GM18873 (cell line): ENCODE measurements at regions not wholly inside any gene's neighbourhood (a gene's known extent, or its start where the extent isn't known, plus 50 kb on each side); places are given as distances from the start of the nearest gene placed in this dataset.
"Not testable (repeated sequence)": the region's sequence is repeated elsewhere in the genome, so short reads cannot be mapped to it uniquely, and the experiment has no call there.

Source experiments
- ATAC-seq: cut with Tn5 transposase; IDR thresholded peaks from one replicate; pipeline ENCODE4 v1.9.1; 2021; ENCODE audit warnings: mild to moderate bottlenecking, moderate library complexity, moderate number of reproducible peaks; ENCODE audit not compliant: unreplicated experiment, low FRiP score

DNA sequence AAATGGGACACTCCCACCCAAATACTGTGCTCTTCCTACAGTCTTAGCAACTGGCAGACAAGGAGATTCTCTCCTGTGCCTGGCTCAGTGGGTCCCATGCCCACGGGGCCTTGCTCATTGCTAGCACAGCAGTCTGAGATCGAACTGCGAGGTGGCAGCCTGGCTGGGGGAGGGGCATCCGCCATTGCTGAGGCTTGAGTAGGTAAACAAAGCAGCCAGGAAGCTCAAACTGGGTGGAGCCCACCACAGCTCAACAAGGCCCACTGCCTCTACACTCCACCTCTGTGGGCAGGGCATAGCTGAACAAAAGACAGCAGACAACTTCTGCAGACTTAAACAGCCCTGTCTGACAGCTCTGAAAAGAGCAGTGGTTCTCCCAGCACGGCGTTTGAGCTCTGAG is 174.8 kb downstream of the COL12A1 start:
- ATAC-seq: not testable (repeated sequence)

DNA sequence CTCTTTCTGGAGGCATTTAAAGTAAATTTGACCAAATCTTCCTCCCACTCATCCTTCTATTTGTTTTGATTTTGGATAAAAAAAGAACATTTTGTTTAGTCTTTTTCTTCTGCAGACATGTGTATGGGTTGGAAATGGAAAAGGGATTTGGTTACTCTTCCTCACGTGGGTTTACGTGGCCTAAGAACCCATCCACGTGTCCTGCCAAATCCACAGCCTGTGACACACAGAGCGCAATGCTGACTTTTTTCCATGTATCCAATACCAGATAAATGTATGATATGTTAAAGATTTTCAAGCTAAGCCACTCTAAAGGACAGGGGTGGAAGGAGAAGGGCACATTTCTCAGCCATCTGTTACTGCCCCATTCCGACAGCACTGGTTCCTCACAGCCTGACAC is 176.5 kb downstream of the COL12A1 start:
- no peak for ATAC-seq

DNA sequence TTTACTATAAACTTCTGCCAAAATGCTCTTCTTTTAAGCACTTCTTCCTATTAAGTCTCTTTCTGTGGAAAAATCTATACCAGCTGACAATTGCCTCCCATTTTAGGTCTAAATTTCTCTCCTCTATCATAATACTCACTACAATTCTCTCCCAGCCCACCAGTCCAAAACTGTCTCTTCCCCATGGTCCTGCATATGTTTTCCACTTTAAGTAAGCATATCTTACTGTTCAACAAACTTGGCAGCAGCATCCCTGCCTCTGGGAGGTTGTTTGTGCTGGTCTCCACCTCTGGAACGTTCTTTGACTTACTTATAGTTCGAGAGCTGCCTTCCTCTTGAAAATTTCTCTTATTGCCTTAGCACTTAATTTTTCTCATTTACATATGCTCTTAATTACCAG is 180.5 kb downstream of the COL12A1 start:
- no peak for ATAC-seq

DNA sequence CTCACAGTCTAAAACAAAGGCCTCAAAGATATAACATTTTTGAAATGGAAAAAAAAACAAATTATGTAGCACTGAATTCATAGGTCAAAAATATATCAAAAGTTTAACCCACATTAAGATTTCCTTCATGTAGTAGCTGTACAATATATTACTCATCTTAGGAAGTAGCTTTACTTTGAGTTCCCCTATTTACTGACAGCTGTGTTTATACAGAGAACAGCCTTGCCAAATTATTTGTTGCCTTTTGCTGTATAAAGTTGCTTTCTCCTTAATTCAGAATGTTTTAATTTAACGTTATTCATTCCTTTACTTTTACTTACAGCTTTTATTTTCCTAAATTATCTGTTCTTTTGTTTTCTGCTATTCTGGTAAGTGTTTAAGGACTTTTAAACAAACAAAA is 181.0 kb downstream of the COL12A1 start:
- ATAC-seq: no peak

DNA sequence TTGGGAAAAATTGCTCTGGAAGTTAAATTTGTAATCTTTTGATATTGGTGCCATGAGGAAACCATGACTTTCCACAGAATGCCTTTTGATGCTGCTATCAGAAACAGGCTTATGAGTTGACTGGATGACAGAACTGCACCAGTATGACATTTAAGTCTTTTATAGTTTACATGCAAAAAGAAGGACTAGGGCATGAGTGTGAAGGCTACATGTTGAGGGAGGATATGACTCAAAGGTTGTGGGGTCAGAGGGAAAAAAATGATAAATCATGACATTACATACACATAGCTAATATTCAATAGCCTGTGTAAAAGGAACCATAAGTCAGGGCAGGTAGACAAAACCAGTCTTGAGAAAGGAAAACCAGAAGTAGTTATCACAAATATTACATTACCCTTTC is 182.2 kb downstream of the COL12A1 start:
- no peak for ATAC-seq

DNA sequence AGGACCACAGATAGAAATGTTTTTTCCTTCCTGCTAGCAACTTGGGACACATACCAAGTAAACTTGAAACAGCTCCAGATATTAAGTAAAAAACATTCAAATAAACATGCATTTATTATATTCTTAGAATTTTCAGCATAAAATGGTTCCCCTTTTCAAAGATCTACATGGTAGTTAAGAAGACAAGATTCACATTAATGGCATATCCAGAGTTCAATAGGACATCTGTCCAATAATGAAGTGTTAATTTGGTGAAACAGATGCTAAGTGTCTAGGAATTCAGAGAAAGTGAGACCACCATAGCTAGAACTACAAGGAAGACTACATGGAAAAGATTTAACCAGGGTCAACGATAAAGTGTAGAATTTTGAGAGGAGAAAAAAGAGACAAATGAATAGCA is 184.9 kb downstream of the COL12A1 start:
- no peak for ATAC-seq

DNA sequence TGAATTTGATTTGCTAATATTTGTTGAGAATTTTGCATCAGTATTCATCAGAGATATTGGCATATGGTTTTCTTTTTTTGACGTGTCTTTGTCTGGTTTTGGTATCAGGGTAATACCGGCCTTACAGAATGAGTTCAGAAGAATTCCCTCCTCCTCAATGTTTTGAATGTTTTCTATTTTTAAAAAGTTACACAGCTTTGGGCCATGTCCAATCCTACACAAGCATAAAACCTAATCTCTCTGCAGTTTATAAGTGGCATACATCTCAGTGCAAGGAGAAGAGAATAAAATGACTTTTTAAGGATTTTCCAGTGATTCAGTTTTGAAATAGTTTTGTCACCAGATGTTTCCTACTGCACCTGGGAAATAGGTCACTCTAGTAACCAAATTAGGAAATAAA is 185.5 kb downstream of the COL12A1 start:
- no peak for ATAC-seq

DNA sequence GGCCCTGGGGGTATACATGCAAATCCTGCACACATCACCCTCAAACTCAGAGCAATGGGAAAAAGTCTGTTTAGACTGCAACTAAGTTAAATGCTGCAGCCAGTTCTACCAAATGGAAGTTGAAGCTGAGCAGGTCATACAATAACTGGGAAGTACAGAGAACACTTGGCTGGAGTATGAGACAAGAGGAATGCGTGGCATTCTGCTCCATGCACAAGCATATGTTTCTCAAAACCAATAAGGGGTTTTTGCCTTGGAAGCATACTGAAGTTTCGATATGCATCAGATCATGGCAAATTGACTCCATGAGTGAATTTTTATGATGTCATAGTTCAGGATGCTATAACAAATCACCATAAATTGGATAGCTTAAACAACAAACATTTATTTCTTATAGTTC is 193.8 kb downstream of the COL12A1 start:
- ATAC-seq: no peak

DNA sequence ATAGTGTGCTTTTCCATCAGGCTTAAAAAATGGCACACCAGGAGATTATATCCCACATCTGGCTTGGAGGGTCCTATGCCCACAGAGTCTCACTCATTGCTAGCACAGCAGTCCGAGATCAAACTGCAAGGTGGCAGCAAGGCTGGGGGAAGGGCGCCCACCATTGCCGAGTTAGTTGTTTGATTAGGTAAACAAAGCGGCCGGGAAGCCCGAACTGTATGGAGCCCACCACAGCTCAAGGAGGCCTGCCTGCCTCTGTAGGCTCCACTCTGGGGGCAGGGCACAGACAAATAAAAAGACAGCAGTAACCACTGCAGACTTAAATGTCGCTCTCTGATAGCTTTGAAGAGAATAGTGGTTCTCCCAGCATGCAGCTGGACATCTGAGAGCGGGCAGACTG is 201.9 kb downstream of the COL12A1 start:
- ATAC-seq: not testable (repeated sequence)

DNA sequence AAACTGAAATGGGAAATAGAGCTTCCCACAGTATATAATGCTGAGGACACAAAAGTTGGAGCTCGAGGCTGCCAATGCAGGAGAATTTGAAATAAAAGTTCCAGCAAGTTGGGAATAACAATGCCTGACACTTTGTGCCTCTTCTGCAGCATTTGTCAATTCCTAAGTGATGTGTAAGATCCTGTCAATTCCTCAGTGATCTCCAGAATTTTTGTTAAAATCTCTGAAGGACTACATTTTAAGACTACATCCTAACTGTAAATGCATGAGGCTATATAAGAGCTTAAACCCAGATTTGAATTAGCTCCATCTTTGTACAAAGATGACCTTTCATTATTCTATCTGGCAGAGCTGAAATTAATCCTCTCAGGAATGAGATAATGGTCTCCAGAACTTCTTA is 208.2 kb downstream of the COL12A1 start:
- ATAC-seq: no peak

DNA sequence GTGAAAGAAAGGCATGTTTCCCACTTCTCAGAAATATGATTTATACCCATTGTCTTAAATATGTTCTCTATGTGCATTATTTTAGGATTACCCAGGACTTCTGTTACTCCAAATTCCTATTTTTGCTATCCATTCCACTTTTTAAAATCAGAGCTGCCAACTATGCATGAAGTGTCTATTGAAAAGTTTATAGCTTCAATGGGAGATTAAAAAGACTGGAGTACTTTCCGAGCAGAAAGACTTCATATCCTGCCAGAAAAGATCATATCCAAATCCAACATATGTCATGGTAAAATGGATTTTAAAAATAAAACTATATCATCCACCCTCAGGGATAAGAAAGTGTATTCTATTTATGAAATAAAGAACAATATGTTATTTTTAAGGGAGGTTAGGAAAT is 212.7 kb downstream of the COL12A1 start:
- no peak for ATAC-seq

DNA sequence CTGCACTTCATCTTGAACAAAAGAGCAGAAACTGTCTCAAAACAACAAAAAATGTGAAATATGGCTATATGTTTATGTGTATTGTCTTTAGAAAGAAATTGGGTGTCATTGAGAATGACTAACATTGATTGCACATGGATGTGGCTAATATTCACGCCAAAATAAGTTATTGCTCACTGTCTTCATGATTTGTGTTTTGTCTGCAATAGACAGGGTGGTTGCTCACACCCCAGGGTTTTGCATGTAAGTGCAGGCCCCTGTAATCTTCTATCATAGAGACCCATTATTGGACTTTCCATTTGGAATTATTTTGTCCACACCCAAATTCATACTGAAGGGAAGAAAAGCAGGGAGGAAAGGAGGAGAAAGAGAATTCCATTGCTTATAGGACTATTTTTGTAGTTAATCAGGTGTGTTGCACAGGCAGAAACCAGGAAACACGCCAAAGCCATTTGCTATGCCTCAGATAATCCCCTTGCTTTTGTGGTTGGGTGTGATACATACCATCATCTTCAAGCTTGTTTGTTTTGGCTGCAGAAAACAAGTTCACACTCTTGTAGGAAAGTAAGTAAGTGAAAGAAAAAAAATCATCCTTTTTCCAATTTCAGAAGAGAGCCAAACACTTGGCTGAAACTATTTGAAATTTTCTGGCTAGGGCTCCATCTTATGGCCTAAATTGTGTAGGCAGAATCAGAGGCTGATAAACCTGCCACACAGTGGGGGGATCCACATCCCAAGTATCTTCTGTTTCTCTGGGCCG is 214.1 kb downstream of the COL12A1 start:
- no peak for ATAC-seq

DNA sequence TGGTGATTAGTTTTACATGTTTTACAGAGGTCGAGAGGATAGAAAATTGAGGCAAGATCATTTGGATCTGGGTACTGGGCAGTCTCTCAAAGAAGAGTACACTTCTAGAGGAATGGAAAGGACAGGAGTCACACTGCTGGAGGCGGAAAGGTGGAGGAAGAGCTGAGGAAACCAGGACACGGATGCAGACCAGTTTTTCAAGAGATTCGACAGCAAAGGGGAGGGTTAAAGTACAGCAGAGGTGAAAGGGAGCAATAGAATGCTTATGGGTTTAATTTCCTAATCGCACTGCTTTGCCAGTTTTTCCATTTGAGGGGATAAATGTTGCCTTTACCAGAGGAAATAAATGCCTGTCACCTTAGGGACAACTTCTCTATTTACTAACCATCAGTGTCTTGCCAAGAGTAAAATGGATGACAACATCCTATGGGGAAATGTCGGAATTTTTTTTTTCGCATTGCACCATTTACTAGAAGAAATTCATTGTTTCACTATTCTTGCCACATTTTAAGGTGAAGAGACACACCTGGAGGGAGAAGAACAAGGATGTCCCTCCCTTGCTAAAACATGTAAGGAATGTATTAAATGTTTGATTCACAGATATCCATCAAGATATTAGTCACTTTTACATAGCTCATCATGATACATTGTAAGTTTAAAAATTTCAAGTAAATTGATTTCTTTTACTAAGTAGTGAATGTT is 226.6 kb downstream of the COL12A1 start:
- ATAC-seq: no peak

DNA sequence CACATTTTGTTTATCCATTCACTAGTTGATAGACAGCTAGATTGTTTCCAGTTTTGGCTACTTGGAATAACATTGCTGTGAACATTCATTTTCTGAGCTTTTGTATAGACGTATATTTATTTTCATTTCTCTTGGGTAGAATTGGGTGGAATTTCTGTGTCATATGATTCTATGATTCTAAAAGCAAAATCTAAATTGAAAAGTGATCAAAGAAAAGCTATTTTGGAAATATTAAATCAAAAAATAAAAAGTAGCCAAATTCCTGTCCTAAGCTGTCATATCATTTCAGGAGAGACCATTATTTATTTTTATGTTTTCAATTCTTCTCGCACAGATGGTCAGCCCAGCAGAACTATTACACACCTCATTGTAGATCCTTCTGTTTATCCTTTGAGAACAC is 229.2 kb downstream of the COL12A1 start:
- no peak for ATAC-seq

DNA sequence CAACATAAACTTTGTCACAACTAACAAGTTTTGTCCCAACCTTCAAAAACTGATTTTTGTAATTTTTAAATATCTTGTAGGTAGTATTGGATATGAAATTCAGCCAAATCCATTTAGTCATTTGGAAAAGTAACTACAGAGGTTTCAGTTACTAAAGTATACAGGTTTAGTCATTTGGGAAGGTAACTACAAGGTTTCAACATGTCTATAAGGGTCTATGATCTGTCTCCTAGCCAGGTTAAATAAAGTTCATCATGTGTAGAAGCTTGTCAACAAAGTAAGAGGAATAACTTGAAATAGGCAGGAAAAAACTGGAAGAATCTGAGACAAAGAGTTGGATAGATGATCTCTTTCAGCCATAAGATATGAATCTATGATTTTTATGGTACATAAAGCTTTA is 229.8 kb downstream of the COL12A1 start:
- ATAC-seq: no peak

DNA sequence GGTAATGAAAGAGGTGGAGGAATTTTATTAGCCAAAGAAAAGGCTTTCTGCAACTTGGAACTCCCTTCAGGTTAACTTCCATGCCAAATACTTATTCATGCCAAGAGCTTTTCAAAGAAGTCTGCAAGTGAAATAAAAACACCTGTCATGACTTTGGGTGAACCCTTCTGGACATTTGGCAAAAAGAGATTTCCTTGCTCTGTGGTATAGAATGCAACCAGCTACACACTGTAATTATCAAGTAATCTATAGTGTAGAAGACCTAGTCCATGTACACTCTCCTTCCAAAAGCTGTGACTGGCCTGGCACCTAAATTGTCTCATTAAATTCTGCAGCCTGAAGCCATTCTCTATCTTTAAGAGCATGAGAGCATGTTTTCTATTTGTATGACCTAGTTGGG is 232.3 kb downstream of the COL12A1 start:
- ATAC-seq: no peak

DNA sequence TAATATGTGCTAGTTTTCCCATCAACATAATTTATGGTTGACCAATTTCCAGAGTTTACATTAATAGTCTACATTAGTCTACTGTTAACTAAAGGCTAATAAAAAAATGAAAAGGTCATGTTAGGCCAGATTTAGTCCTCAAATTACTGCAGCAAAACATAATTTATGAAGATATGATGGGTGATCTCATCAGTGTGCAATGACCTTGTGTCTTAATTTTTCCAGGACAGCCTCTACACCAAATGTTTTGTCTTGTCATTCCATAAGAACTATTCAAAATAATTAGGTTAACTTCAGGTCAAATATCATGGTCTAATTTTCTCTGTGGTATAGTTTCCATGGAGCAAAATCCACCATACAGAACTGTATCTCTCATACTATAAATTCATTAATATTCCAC is 234.2 kb downstream of the COL12A1 start:
- ATAC-seq: no peak

DNA sequence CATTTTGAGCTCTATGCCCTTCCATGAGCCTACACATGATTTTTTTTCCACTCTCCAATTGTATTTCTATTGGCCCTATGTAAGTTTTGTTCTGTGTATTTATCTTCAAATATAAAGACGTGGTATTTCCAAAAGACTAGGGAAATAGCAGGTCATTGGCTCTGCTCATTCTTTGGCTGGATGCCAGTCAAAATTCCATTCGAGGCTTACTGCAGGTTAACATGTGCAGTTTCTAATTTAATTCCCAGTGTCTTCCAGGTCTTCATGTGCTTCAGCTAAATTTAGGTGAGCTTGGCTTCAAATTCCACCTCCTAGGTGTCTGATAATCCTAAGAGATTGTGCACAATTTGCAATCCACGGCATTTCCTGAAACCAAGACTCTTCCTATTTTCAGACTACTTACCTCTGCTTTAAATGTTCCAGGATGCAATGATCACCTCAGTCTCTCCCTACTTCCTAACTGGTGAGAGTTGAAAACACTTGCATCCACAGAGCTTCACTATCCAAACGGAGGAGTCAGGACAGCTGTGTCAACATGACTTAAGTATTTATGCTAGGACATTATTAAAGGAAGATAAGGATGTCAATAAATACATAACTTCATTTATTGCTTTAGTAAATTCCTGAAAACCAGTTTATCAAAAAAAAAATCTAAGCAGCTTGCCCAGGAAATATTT is 236.1 kb downstream of the COL12A1 start:
- no peak for ATAC-seq

DNA sequence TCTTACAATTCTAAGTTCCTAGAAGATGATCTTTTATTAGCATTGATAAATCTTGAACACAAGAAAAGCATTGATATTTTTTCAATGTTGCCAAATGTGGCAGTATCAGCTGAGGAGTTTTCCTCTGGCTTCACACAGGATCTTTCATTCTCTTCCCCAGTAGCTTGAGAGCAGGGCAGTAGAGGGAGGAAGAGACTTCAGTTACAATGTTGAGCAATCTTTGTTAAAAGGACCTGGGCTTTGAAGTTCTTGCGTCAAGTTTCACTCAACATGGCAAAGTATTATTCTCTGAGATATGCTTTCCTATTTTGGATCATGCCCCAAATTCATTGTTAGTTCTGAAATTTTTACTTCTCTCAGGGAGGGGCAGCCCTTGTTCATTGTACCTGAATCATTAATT is 238.0 kb downstream of the COL12A1 start:
- no peak for ATAC-seq

DNA sequence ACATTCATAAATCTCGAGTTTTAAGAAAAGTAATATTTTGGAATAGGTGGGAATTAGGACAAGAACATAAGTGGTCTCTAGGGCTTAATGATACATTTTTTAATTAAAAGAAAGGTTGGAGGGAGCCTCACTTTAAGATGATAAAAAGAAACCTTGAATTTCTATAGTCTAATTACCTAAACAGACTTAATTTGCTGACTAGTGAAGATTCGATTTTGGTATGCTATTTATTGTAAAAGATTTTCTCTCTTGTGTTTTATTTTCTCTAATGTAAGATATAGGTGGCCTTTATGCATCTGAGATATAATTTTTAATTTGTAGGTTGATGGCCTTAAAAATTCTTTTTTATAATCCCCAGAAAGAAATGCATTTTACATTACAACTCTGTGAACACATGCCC is 239.1 kb downstream of the COL12A1 start:
- ATAC-seq: no peak

DNA sequence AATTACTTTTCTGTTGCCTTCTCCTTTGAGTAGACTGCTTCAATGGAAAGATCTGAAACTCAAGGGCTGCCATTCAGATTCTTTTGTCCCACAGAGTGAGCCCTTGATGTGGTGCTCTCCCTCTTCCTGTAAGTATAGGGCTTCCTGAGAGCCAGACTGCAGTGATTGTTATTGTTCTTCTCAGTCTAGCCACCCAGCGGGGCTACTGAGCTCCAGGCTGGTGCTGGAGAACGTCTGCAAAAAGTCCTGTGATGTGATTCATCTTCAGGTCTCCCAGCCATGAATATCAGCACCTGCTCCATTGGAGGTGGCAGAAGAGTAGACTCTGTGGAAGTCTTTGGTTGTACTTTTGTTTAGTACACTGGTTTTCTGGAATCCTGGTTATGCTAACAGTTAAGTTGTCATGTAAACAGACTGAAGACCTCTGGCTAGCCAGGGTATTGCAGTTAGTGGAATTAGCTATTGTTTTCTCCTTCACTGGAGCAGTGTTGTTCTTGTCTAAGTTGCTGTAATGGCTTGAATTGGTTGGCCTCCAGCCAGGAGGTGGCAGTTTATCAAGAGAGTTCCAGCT is 240.9 kb downstream of the COL12A1 start:
- ATAC-seq: no peak
